BE2C (cell line): ENCODE measurements at regions not wholly inside any gene's neighbourhood (a gene's known extent, or its start where the extent isn't known, plus 50 kb on each side); places are given as distances from the start of the nearest gene placed in this dataset.

Source experiments
- DNase-seq: peaks from one replicate; pipeline ENCODE4 v3.0.0-alpha.2; 2020
- H3K27me3 ChIP-seq: fragments of 250-450 bp; sonication (Bioruptor Pico); 2 replicates; pipeline ENCODE4 v1.5.1; 2020; ENCODE audit warnings: mild to moderate bottlenecking
- H3K36me3 ChIP-seq: fragments of 250-450 bp; sonication (Bioruptor Pico); 2 replicates; pipeline ENCODE4 v1.5.1; 2020; ENCODE audit warnings: mild to moderate bottlenecking
- H3K4me1 ChIP-seq: fragments of 250-450 bp; sonication (Bioruptor Pico); 2 replicates; pipeline ENCODE4 v1.5.1; 2020
- H3K4me3 ChIP-seq: 2 replicates; pipeline ENCODE4 v1.5.1; 2011; ENCODE audit warnings: low read depth, low read length
- H3K9me3 ChIP-seq: fragments of 250-450 bp; sonication (Bioruptor Pico); 2 replicates; pipeline ENCODE4 v1.5.1; 2020
- TF ChIP-seq, protein P1 (sequence below): IDR thresholded peaks from 2 replicates; pipeline ENCODE4 v1.5.1; 2012; ENCODE audit warnings: mild to moderate bottlenecking, low read depth, low read length

DNA sequence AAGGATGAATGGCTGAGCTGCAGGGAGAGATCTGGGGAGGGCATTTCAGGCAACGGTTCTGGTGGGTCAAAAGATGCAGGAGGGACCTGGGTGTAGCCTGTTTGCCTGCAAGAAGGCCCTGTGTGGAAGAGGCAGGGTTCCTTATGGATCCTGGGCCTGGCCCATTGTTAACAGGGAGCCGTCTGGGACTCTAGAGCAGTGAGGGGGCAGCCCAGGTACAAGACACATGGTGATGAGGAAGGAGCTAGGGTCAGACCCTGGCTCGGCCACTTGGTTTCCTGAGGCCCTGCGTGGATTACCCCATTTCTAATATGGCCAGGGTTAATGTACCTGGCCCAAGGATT is 124.9 kb downstream of the GLI2 start:
- no peak overlapping the region for H3K4me3 ChIP-seq
- H3K27me3 ChIP-seq: no peaks in the 10 kb centered on the region
- TF ChIP-seq, protein P1, sequence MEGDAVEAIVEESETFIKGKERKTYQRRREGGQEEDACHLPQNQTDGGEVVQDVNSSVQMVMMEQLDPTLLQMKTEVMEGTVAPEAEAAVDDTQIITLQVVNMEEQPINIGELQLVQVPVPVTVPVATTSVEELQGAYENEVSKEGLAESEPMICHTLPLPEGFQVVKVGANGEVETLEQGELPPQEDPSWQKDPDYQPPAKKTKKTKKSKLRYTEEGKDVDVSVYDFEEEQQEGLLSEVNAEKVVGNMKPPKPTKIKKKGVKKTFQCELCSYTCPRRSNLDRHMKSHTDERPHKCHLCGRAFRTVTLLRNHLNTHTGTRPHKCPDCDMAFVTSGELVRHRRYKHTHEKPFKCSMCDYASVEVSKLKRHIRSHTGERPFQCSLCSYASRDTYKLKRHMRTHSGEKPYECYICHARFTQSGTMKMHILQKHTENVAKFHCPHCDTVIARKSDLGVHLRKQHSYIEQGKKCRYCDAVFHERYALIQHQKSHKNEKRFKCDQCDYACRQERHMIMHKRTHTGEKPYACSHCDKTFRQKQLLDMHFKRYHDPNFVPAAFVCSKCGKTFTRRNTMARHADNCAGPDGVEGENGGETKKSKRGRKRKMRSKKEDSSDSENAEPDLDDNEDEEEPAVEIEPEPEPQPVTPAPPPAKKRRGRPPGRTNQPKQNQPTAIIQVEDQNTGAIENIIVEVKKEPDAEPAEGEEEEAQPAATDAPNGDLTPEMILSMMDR: no peak
- peaks cover 4% of the 10 kb centered on the region; the same call in 1 of the 2 replicates for H3K4me1 ChIP-seq
- H3K36me3 ChIP-seq: no peaks in the 10 kb centered on the region
- no peak for DNase-seq
- H3K9me3 ChIP-seq: no peaks in the 10 kb centered on the region

DNA sequence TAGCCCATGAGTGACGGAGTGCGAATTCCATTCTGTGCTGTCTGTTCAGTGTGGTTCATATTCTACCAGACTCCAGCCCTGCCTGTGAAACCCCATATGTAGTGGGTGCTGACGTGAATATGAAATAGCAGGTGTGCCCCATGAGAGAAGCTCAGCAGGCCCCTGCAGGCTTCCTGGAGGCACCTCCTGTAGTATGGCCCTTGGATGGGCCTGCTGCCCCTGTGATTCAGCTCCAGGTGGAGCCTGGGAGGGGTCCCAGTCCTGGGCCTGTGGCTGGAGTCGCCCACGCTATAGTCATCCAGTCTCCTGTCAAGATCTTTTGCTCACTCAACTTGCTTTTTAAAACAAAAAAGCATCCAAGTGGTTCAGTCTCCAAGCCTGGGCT is 125.5 kb downstream of the GLI2 start:
- H3K27me3 ChIP-seq: no peaks in the 10 kb centered on the region
- H3K4me1 ChIP-seq: peaks cover 4% of the 10 kb centered on the region; the same call in 1 of the 2 replicates
- H3K4me3 ChIP-seq: no peak overlapping the region
- DNase-seq: no peak
- H3K36me3 ChIP-seq: no peaks in the 10 kb centered on the region
- TF ChIP-seq, protein P1: no peak
- no peaks in the 10 kb centered on the region for H3K9me3 ChIP-seq

DNA sequence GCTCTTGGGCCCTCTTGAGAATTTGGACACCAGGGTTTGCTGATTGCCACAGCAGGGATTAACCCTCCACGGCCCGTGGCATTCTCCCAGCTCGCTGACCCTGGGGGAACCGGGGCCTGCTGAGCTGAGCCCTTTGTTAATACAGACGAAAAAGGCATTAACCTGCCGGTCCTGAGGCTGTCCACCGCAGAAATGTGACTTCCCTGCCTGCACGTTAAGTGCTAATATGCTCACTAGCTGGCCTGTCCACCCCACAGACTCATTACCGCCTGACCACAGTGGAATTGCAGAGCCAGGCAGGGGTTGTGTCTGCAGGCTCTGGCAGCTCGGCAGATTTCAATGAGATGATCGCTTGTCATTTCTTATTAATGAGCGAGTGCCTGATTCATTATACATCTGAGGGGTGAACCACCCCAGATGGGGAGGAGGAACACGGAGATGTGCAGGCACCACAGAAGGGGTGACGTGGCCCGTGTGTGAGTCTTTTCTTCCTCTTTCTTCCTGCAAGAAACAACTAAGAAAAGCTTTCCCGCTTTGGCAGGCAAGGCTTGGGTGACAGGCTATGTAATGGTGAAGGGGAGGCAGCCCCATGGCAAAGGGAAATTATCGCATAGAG is 126.0 kb downstream of the GLI2 start:
- Histone ChIP-seq H3K4me1 (peaks cover 4% of the 10 kb centered on the region; the same call in 1 of the 2 replicates), H3K9me3 (no peaks in the 10 kb centered on the region), H3K36me3 (no peaks in the 10 kb centered on the region), H3K4me3 (no peak overlapping the region), H3K27me3 (no peaks in the 10 kb centered on the region)
- DNase-seq: no peak
- TF ChIP-seq, protein P1: no peak

DNA sequence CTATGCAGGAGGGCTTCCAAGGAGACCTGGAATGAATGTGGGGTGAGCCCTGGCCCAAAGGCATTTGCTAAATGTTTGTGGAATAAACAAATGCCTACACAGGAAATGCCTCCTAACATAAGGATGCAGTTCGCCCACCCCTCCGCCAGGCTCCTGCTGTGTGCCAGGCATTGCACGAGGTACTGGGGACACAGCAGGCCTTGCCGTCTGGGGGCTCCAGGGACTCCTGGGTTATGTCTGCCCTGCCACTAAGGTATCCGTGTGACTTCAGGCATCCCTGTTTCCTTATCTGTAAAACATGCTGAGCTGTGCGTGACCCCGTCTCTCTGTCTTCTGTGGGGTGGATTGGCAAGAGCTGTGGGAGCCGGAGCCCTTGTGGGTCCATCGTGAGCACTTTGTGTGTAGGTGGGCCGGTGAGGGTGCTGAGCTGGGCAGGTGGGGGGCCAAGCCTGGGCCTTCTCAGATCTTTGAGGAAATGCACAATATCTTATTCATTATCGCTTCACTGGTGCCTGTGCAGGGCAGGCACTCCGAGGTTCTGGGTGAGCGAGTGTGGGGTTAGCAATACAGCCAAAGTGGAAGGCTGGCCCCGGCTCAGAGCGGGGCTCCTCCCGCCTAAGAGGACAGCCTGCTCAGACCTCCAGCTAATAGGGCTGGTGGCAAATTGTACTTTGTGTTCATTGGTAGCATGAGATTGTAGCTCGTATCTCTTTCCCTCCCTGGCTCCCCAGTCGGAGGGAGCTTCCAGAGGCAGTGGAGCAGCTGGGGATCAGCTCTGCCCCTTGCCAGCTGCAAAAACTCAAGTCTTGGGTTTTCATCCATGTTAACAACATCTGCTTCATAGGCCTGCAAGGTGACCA is 126.8 kb downstream of the GLI2 start:
- Histone ChIP-seq H3K4me1 (peaks cover 4% of the 10 kb centered on the region; the same call in 1 of the 2 replicates), H3K27me3 (no peaks in the 10 kb centered on the region), H3K36me3 (no peaks in the 10 kb centered on the region), H3K9me3 (no peaks in the 10 kb centered on the region), H3K4me3 (no peak overlapping the region)
- no peak for DNase-seq
- TF ChIP-seq, protein P1: no peak

DNA sequence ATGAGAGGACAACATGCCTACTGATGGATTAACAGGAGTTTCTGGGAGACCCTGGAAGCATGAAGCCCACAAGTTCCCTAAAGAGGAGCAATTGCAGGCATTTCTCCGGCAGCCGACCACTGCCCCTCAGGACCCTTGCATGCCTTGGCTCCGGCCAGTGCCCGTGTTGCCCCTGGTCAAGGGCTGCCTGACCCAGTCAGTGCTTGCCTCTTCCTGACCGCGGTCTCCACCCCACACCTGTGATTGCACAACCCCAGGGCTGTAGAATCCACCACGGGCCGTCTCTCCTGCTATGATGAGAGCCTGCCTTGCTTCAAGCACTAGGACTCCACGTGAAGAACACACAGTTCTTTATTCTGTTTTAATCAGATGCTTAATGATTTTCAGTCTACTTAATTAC is 127.5 kb downstream of the GLI2 start:
- TF ChIP-seq, protein P1: no peak
- H3K4me1 ChIP-seq: peaks cover 3% of the 10 kb centered on the region; the same call in 1 of the 2 replicates
- no peak overlapping the region for H3K4me3 ChIP-seq

DNA sequence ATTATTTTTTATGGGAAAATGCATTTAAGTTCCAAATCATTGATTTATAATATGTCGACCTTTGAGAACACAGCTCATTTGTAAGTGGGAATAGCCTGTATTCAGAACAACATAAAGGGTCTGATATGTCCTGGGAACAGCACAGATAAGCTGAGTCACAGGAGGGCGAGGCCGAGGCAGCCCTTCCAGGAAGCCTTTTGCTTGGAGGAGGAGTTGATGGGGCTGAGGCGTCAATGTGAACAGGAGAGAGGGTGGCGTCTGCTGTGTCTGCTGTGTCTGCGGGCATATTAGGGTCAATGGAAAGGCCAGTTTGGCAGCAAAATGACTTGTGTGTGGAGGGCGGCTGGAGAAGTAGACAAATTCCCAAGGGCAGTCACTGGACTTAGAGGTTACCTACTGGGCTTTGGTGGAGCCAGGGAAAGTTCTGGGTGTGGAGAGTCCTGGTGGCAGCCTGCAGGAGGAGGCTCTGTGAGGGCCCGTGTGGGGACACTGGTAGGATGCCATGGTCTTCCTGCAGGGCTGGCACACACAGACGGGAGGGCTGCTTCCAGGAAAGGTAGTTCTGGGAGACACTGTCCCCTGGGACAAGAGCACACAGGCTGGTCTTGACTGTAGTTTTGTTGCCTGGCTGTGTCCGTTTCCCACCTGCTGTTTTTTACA is 128.1 kb downstream of the GLI2 start:
- Histone ChIP-seq H3K27me3 (no peaks in the 10 kb centered on the region), H3K36me3 (no peaks in the 10 kb centered on the region), H3K9me3 (no peaks in the 10 kb centered on the region), H3K4me3 (no peak overlapping the region), H3K4me1 (no peaks in the 10 kb centered on the region)
- no peak for DNase-seq
- TF ChIP-seq, protein P1: no peak

More for the DNA sequence above, 127.5 kb downstream of the GLI2 start:
- H3K9me3 ChIP-seq: no peaks in the 10 kb centered on the region
- H3K36me3 ChIP-seq: no peaks in the 10 kb centered on the region
- no peaks in the 10 kb centered on the region for H3K27me3 ChIP-seq
- no peak for DNase-seq
